Tibial artery (tissue), 4 donors: ENCODE measurements at regions not wholly inside any gene's neighbourhood (a gene's known extent, or its start where the extent isn't known, plus 50 kb on each side); places are given as distances from the start of the nearest gene placed in this dataset.

ENCODE experiments used
- DNase-seq, 2 donors: peaks; one replicate each; pipeline ENCODE4 v3.0.0-alpha.2; 2019
- H3K27ac ChIP-seq, 2 donors: fragments of 200-600 bp; sonication (generic) in 1 of 2; 1 replicate in 1 of 2; 2 replicates in 1 of 2; pipeline ENCODE4 v1.5.1; 2018 to 2019; ENCODE audit warnings: mild to moderate bottlenecking in 1 of 2
- H3K27me3 ChIP-seq, 2 donors: fragments of 200-600 bp; sonication (generic) in 1 of 2; one replicate each; pipeline versions ENCODE4 v1.5.1 to v1.6.0; 2016 to 2019
- H3K36me3 ChIP-seq, 3 donors: fragments of 200-600 bp; sonication (generic) in 2 of 3; one replicate each; pipeline ENCODE4 v1.5.1; 2016 to 2019; ENCODE audit warnings: mild to moderate bottlenecking in 2 of 3
- H3K4me1 ChIP-seq, 4 donors: fragments of 200-600 bp; sonication (generic) in 2 of 4; 1 replicate in 3 of 4; 2 replicates in 1 of 4; pipeline ENCODE4 v1.5.1; 2016 to 2019
- H3K4me3 ChIP-seq, 2 donors: fragments of 200-600 bp; sonication (generic) in 1 of 2; 1 replicate in 1 of 2; 2 replicates in 1 of 2; pipeline ENCODE4 v1.5.1; 2018 to 2019; ENCODE audit warnings: mild to moderate bottlenecking in 2 of 2
- H3K9me3 ChIP-seq, 3 donors: fragments of 200-600 bp; sonication (generic) in 1 of 3; one replicate each; pipeline ENCODE4 v1.5.1; 2016 to 2019
- CTCF ChIP-seq, 2 experiments: fragments of 200-600 bp in 1 of 2; fragments of 450-650 bp in 1 of 2; IDR thresholded peaks; one replicate each; pipeline ENCODE4 v1.5.1; 2017 to 2019; ENCODE audit warnings: antibody characterized with exemption in 2 of 2, mild to moderate bottlenecking in 1 of 2, moderate library complexity in 1 of 2
- intact Hi-C: fragments of 100-400 bp; cut with DNase I; formaldehyde crosslinking; loops from one replicate; pipeline ENCODE4 v1.15.0; 2023; ENCODE audit warnings: low total_unique reads

DNA sequence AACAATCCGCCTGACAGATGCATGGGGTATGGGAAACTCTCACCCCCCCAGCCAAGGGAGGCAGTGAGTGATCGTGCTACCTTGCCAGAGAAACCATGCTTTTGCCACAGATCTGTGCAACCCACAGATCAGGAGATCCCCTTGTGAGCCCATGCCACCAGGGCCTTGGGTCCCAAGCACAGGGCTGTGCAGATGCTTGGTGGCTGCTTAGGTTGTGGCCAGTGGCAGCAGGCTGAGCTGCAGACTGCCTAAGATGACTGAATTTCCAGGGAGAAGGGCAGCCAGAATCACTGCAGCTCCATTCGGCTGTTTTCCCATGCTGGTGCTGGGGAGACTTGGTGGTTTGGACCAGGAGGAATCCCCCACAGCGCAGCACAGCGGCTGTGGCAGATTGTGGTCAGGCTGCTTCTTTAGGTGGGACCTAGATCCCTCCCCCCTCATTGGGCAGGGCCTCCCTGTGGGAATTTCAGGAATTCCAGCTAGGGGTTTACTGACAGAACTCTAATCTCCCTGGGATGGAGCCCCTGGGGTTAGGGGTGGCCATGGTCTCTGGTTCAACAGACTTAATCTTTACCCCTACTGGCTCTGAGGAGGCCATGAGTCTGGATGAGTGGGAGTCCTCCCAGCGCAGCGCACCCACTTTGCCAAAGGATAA is 264.6 kb upstream of the DAAM1 start:
- DNase-seq: no peak
- TF ChIP-seq CTCF (IDR thresholded peaks at IDR 0.05): no peak
- H3K4me1 ChIP-seq: no peaks in the 10 kb centered on the region
- H3K27me3 ChIP-seq: no peaks in the 10 kb centered on the region
- no peaks in the 10 kb centered on the region for H3K36me3 ChIP-seq
- H3K27ac ChIP-seq: no peak overlapping the region
- H3K9me3 ChIP-seq: peaks cover 0 to 2% (median 0%) of the 10 kb centered on the region in 3 donors
- intact Hi-C loops: no loop called here
- no peak overlapping the region for H3K4me3 ChIP-seq

DNA sequence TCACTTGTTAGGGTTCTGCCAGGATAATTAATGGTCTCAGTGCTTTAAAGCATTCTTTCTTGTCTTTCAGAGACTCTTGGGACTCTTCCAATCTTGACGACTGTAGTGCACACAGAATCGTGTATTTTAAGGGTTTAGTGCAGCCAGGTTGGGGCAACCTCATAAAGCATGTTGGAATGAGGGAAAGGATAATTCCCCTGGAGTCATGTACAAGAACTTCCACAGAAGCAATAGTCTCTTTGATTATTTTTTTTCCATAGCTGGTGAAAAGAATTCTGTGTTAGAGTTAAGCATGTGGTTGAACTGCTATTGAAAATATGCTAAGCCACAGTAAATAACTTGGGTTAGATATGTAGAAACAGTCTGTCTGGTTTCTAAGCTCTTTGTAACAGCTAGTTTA is 246.8 kb upstream of the DAAM1 start:
- H3K4me1 ChIP-seq: no peaks in the 10 kb centered on the region
- H3K36me3 ChIP-seq: no peaks in the 10 kb centered on the region
- intact Hi-C loops: no loop called here
- no peaks in the 10 kb centered on the region for H3K27me3 ChIP-seq
- no peak for TF ChIP-seq CTCF (IDR thresholded peaks at IDR 0.05)
- H3K4me3 ChIP-seq: no peak overlapping the region
- DNase-seq: no peak
- H3K9me3 ChIP-seq: no peaks in the 10 kb centered on the region
- no peak overlapping the region for H3K27ac ChIP-seq

GRCh38 chr14:58942516-58942915 is 246.0 kb upstream of the DAAM1 start:
- no peaks in the 10 kb centered on the region for H3K36me3 ChIP-seq
- H3K27me3 ChIP-seq: no peaks in the 10 kb centered on the region
- H3K4me3 ChIP-seq: no peak overlapping the region
- TF ChIP-seq CTCF (IDR thresholded peaks at IDR 0.05): no peak
- intact Hi-C loops: no loop called here
- no peak for DNase-seq
- H3K27ac ChIP-seq: no peak overlapping the region
- H3K9me3 ChIP-seq: no peaks in the 10 kb centered on the region
- no peaks in the 10 kb centered on the region for H3K4me1 ChIP-seq

- TF ChIP-seq CTCF (IDR thresholded peaks at IDR 0.05): no peak
- intact Hi-C loops: no loop called here
- no peak overlapping the region for H3K4me3 ChIP-seq
- H3K27ac ChIP-seq: no peak overlapping the region
- H3K36me3 ChIP-seq: no peaks in the 10 kb centered on the region
- DNase-seq: no peak
- no peaks in the 10 kb centered on the region for H3K9me3 ChIP-seq
- no peaks in the 10 kb centered on the region for H3K27me3 ChIP-seq
- no peaks in the 10 kb centered on the region for H3K4me1 ChIP-seq
Measured at GRCh38 chr14:58944343-58944967, 244.0 kb upstream of the DAAM1 start.

DNA sequence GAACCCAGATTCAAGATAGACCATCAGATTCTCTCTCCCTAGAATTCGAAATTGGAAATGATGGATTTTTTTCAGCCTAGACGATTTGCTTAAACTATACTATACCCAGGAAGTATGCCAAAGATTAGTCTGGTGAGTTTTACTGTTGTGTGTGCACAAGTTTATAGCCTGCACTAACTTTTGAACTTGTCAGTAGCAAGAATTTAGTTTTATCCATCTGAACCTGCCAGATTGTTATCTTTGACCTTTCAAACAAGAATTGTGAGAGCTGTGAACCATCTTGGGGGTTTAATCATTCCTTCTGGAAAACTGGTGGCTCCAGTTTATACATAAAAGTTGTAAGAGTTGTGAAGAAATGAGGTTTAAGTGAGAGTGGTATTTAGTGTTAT is 243.5 kb upstream of the DAAM1 start:
- no peak for TF ChIP-seq CTCF (IDR thresholded peaks at IDR 0.05)
- Histone ChIP-seq H3K4me3 (no peak overlapping the region), H3K9me3 (no peaks in the 10 kb centered on the region), H3K4me1 (no peaks in the 10 kb centered on the region), H3K36me3 (no peaks in the 10 kb centered on the region), H3K27me3 (no peaks in the 10 kb centered on the region), H3K27ac (no peak overlapping the region)
- no peak for DNase-seq
- intact Hi-C loops: no loop called here
